HCT116 (cell line): ENCODE measurements at regions not wholly inside any gene's neighbourhood (a gene's known extent, or its start where the extent isn't known, plus 50 kb on each side); places are given as distances from the start of the nearest gene placed in this dataset.

ENCODE experiments used
- ATAC-seq: fragments of 200-7000 bp; cut with Tn5 transposase; 2 replicates; pipeline ENCODE4 v1.9.1; 2020; ENCODE audit warnings: mild to moderate bottlenecking, moderate library complexity
- BruUV-seq: library from RNA; stranded (reverse); fragments of 400-500 nt; replicated peaks from 2 replicates; lab custom pipeline; 2021; lab: Mats Ljungman, UMichigan
- CTCF ChIA-PET: fragments of 300-600 bp; sonication (Branson Sonifier 250); formaldehyde crosslinking; loops from one replicate; lab custom pipeline; 2021; ENCODE audit warnings: antibody characterized with exemption; lab: Charles Lee
- POLR2A ChIA-PET: fragments of 300-600, 350-600 bp; sonication (Branson Sonifier 250); formaldehyde crosslinking; loops from one replicate; lab custom pipeline; 2021; ENCODE audit warnings: antibody characterized with exemption; lab: Charles Lee
- RAD21 ChIA-PET, 2 experiments: fragments of 300-600 bp; sonication (Branson Sonifier 250); formaldehyde crosslinking; loops; one replicate each; lab custom pipeline; 2023; ENCODE audit warnings: low total read pairs in 2 of 2; ENCODE audit not compliant: uncharacterized antibody in 2 of 2, unreplicated experiment in 2 of 2, low non-redundant PET in 1 of 2; lab: Charles Lee
- DNase-seq: peaks from one replicate; pipeline ENCODE4 v3.0.0-alpha.2; 2010; ENCODE audit warnings: low read depth, low spot score
- H2AFZ ChIP-seq: fragments of 200-600 bp; shearing (Covaris generic), sonication (generic); 2 replicates; pipeline ENCODE4 v1.6.1; 2017; ENCODE audit warnings: low read depth, mixed run types, mixed read lengths, antibody characterized with exemption, low read length; ENCODE audit not compliant: poor library complexity, severe bottlenecking
- H3K27ac ChIP-seq: 2 replicates; pipeline ENCODE4 v1.5.1; 2012; ENCODE audit warnings: low read depth, low read length
- H3K27me3 ChIP-seq: fragments of 200-600 bp; sonication (generic); 2 replicates; pipeline ENCODE4 v1.6.1; 2016; ENCODE audit warnings: mixed run types, low read length, mixed read lengths; ENCODE audit not compliant: insufficient read depth
- H3K36me3 ChIP-seq, 2 experiments: fragments of 200-500 bp in 1 of 2; fragments of 200-600 bp in 1 of 2; sonication (Bioruptor generic) in 1 of 2; sonication (generic) in 1 of 2; 2 replicates each; pipeline versions ENCODE4 v1.5.1 to v1.6.1; 2014 to 2016; ENCODE audit warnings: low read length in 2 of 2, inconsistent platforms in 1 of 2, mixed read lengths in 1 of 2, mixed run types in 1 of 2; ENCODE audit not compliant: insufficient read depth in 2 of 2, control insufficient read depth in 1 of 2
- H3K4me1 ChIP-seq, 2 experiments: fragments of 200-600 bp in 1 of 2; sonication (generic) in 1 of 2; 2 replicates each; pipeline versions ENCODE4 v1.5.1 to v1.6.1; 2012 to 2017; ENCODE audit warnings: low read length in 2 of 2, inconsistent platforms in 1 of 2, mild to moderate bottlenecking in 1 of 2, mixed read lengths in 1 of 2, mixed run types in 1 of 2, moderate library complexity in 1 of 2; ENCODE audit not compliant: insufficient read depth in 2 of 2, control insufficient read depth in 1 of 2
- H3K4me2 ChIP-seq: fragments of 200-600 bp; sonication (generic); 2 replicates; pipeline ENCODE4 v1.6.1; 2017; ENCODE audit warnings: mixed run types, low read length, mixed read lengths
- H3K4me3 ChIP-seq, 2 experiments: fragments of 200-600 bp in 1 of 2; sonication (generic) in 1 of 2; replicated peaks in 1 of 2; 2 replicates each; pipeline ENCODE4 v1.5.1; 2011 to 2016; ENCODE audit warnings: low read length in 2 of 2, control low read depth in 1 of 2, low read depth in 1 of 2, mild to moderate bottlenecking in 1 of 2, mixed read lengths in 1 of 2, mixed run types in 1 of 2
- H3K79me2 ChIP-seq: fragments of 200-600 bp; sonication (generic); 2 replicates; pipeline ENCODE4 v1.6.1; 2017; ENCODE audit warnings: mild to moderate bottlenecking, mixed run types, low read length, moderate library complexity, mixed read lengths; ENCODE audit not compliant: insufficient read depth
- H3K9ac ChIP-seq: fragments of 200-600 bp; sonication (generic); 2 replicates; pipeline ENCODE4 v1.6.1; 2016; ENCODE audit warnings: low read length, mixed read lengths
- H3K9me2 ChIP-seq: fragments of 200-600 bp; sonication (generic), shearing (Covaris generic); 2 replicates; pipeline ENCODE4 v1.6.1; 2017; ENCODE audit warnings: mixed run types, mild to moderate bottlenecking, moderate library complexity; ENCODE audit not compliant: insufficient read depth
- H3K9me3 ChIP-seq, 2 experiments: fragments of 200-500 bp in 1 of 2; fragments of 200-600 bp in 1 of 2; sonication (Bioruptor generic) in 1 of 2; sonication (generic) in 1 of 2; 2 replicates each; pipeline ENCODE4 v1.6.1; 2014 to 2017; ENCODE audit warnings: low read length in 2 of 2, mixed read lengths in 2 of 2, inconsistent platforms in 1 of 2, low read depth in 1 of 2, mild to moderate bottlenecking in 1 of 2, mixed run types in 1 of 2, moderate library complexity in 1 of 2; ENCODE audit not compliant: control insufficient read depth in 1 of 2, insufficient read depth in 1 of 2
- H4K20me1 ChIP-seq: fragments of 200-600 bp; sonication (generic), shearing (Covaris generic); 2 replicates; pipeline ENCODE4 v1.6.1; 2017; ENCODE audit warnings: mixed run types, mild to moderate bottlenecking, moderate library complexity; ENCODE audit not compliant: insufficient read depth
- ATF3 ChIP-seq: IDR thresholded peaks from 2 replicates; pipeline ENCODE4 v1.6.1; 2012
- CEBPB ChIP-seq: IDR thresholded peaks from 2 replicates; pipeline ENCODE4 v1.6.1; 2012; ENCODE audit warnings: low read depth
- CTCF ChIP-seq, 3 experiments: fragments of 200-600 bp in 1 of 3; sonication (generic) in 1 of 3; IDR thresholded peaks in 2 of 3; conservative IDR thresholded peaks in 1 of 3; 2 replicates each; pipeline ENCODE4 v1.5.1; 2012 to 2017; ENCODE audit warnings: low read depth in 2 of 3, low read length in 2 of 3, antibody characterized with exemption in 1 of 3, borderline replicate concordance in 1 of 3, control low read depth in 1 of 3, mild to moderate bottlenecking in 1 of 3, mixed read lengths in 1 of 3, mixed run types in 1 of 3, moderate library complexity in 1 of 3; ENCODE audit not compliant: insufficient read depth in 1 of 3
- ELF1 ChIP-seq: IDR thresholded peaks from 2 replicates; pipeline ENCODE4 v1.6.1; 2012; ENCODE audit warnings: low read depth, borderline replicate concordance
- EZH2 ChIP-seq: fragments of 200-600 bp; sonication (generic); IDR thresholded peaks from 2 replicates; pipeline ENCODE4 v1.6.1; 2017; ENCODE audit warnings: antibody characterized with exemption, mixed run types
- EZH2phosphoT487 ChIP-seq: fragments of 200-600 bp; IDR thresholded peaks from 2 replicates; pipeline ENCODE4 v1.6.1; 2018; ENCODE audit warnings: antibody characterized with exemption, borderline replicate concordance
- FOSL1 ChIP-seq: IDR thresholded peaks from 2 replicates; pipeline ENCODE4 v1.6.1; 2012; ENCODE audit warnings: low read depth
- MAX ChIP-seq: IDR thresholded peaks from 2 replicates; pipeline ENCODE4 v1.6.1; 2012
- POLR2A ChIP-seq: IDR thresholded peaks from 2 replicates; pipeline ENCODE4 v1.7.0; 2011; ENCODE audit warnings: borderline replicate concordance; ENCODE audit not compliant: insufficient read depth, insufficient read length; ENCODE audit errors: extremely low read depth
- RAD21 ChIP-seq: IDR thresholded peaks from 2 replicates; pipeline ENCODE4 v1.6.1; 2012; ENCODE audit warnings: low read depth, mild to moderate bottlenecking
- REST ChIP-seq: IDR thresholded peaks from 2 replicates; pipeline ENCODE4 v1.6.1; 2012; ENCODE audit warnings: low read depth
- TCF7L2 ChIP-seq: IDR thresholded peaks from 2 replicates; pipeline ENCODE4 v1.7.0; 2011; ENCODE audit warnings: borderline replicate concordance, inconsistent platforms; ENCODE audit not compliant: insufficient read depth, insufficient read length; ENCODE audit errors: extremely low read depth
- YY1 ChIP-seq: IDR thresholded peaks from 2 replicates; pipeline ENCODE4 v1.6.1; 2011; ENCODE audit warnings: low read length, low read depth, moderate library complexity, mild to moderate bottlenecking; ENCODE audit not compliant: insufficient replicate concordance; ENCODE audit errors: extremely low read depth
- ZNF274 ChIP-seq: fragments of 200-500 bp; sonication (Bioruptor generic); IDR thresholded peaks from 2 replicates; pipeline ENCODE4 v1.6.1; 2014; ENCODE audit warnings: mild to moderate bottlenecking, low read depth, low read length, inconsistent platforms
- intact Hi-C: fragments of 100-400 bp; cut with micrococcal nuclease; formaldehyde crosslinking; loops from 2 replicates; pipeline ENCODE4 v1.10.0; 2022

GRCh38 chr3:99344216-99344615 is 294.2 kb upstream of the COL8A1 start:
- CTCF ChIA-PET, result no interaction called here
- intact Hi-C loops, result no loop called here
- DNase-seq, result no peak
- Histone ChIP-seq H3K27ac (no peak overlapping the region), H4K20me1 (no peaks in the 10 kb centered on the region), H3K79me2 (no peaks in the 10 kb centered on the region), H3K9me3 (no peaks in the 10 kb centered on the region), H3K4me1 (no peaks in the 10 kb centered on the region), H2AFZ (no peak overlapping the region), H3K9ac (no peak overlapping the region), H3K4me3 (no peak overlapping the region), H3K27me3 (peaks cover 28% of the 10 kb centered on the region), H3K9me2 (no peaks in the 10 kb centered on the region), H3K4me2 (no peak overlapping the region), H3K36me3 (no peaks in the 10 kb centered on the region)
- RAD21 ChIA-PET, result no interaction called here
- no TSS peak for BruUV-seq
- no peak for TF ChIP-seq EZH2phosphoT487
- TF ChIP-seq ATF3, result no peak
- no peak for TF ChIP-seq TCF7L2
- no peak for TF ChIP-seq ZNF274
- TF ChIP-seq CEBPB, result no peak
- no peak for TF ChIP-seq POLR2A
- TF ChIP-seq CTCF (IDR thresholded peaks at IDR 0.05 in 2 of 3, conservative IDR thresholded peaks at IDR 0.05 in 1 of 3; ENCODE audit: borderline replicate concordance in 1 of 3, insufficient read depth in 1 of 3, low read depth in 2 of 3, low read length in 2 of 3), result no peak
- TF ChIP-seq RAD21, result no peak
- TF ChIP-seq EZH2, result no peak
- no peak for TF ChIP-seq YY1
- TF ChIP-seq REST, result no peak
- TF ChIP-seq MAX, result no peak
- no peak for TF ChIP-seq FOSL1
- no peak for TF ChIP-seq ELF1
- ATAC-seq, result no peak
- POLR2A ChIA-PET, result no interaction called here
